IMR-90 (cell line): ENCODE measurements at regions not wholly inside any gene's neighbourhood (a gene's known extent, or its start where the extent isn't known, plus 50 kb on each side); places are given as distances from the start of the nearest gene placed in this dataset.

Source experiments
- ATAC-seq: fragments of 200-7000 bp; cut with Tn5 transposase; 2 replicates; pipeline ENCODE4 v1.9.1; 2020; ENCODE audit warnings: low read depth, mild to moderate bottlenecking, moderate library complexity
- BruUV-seq: library from RNA; stranded (reverse); fragments of 400-500 nt; replicated peaks from 2 replicates; lab custom pipeline; 2021; lab: Mats Ljungman, UMichigan
- CTCF ChIA-PET: fragments of 300-600 bp; formaldehyde crosslinking; extraction: SDS; loops from one replicate; lab custom pipeline; 2021; ENCODE audit warnings: antibody characterized with exemption; lab: Yijun Ruan, JAX
- POLR2A ChIA-PET: fragments of 300-600 bp; sonication (Branson Sonifier 250); formaldehyde crosslinking; loops from one replicate; lab custom pipeline; 2022; ENCODE audit warnings: antibody characterized with exemption; ENCODE audit not compliant: unreplicated experiment; lab: Charles Lee
- DNase-seq: peaks from one replicate; pipeline ENCODE4 v3.0.0; 2013
- H2AFZ ChIP-seq: replicated peaks from 2 replicates; pipeline ENCODE3; 2013; ENCODE audit warnings: low read length, mild to moderate bottlenecking; ENCODE audit not compliant: poor library complexity
- H2AK5ac ChIP-seq: 2 replicates; pipeline ENCODE4 v1.6.1; 2013; ENCODE audit warnings: low read depth, low read length, inconsistent platforms
- H2AK9ac ChIP-seq: replicated peaks from 2 replicates; pipeline ENCODE3; 2013; ENCODE audit warnings: mild to moderate bottlenecking, low read depth, low read length, moderate library complexity; ENCODE audit not compliant: poor library complexity
- H2BK120ac ChIP-seq: 2 replicates; pipeline ENCODE4 v1.6.1; 2013; ENCODE audit warnings: low read depth, low read length, inconsistent platforms
- H2BK15ac ChIP-seq: 3 replicates; pipeline ENCODE4 v1.6.1; 2013; ENCODE audit warnings: low read depth, low read length, inconsistent platforms
- H2BK20ac ChIP-seq: 2 replicates; pipeline ENCODE4 v1.6.1; 2013; ENCODE audit warnings: low read depth, mild to moderate bottlenecking, inconsistent platforms, low read length, moderate library complexity
- H2BK5ac ChIP-seq: 2 replicates; pipeline ENCODE4 v1.6.1; 2013; ENCODE audit warnings: mild to moderate bottlenecking, low read depth, low read length, inconsistent platforms; ENCODE audit not compliant: poor library complexity, severe bottlenecking
- H3K14ac ChIP-seq: replicated peaks from 2 replicates; pipeline ENCODE4 v1.6.1; 2013; ENCODE audit warnings: low read depth, low read length, inconsistent platforms
- H3K18ac ChIP-seq: 2 replicates; pipeline ENCODE4 v1.6.1; 2013; ENCODE audit warnings: low read depth, low read length, control low read depth
- H3K23ac ChIP-seq: 2 replicates; pipeline ENCODE4 v1.6.1; 2013; ENCODE audit warnings: low read depth, low read length, inconsistent platforms
- H3K27ac ChIP-seq: 2 replicates; pipeline ENCODE4 v1.5.1; 2013; ENCODE audit warnings: mild to moderate bottlenecking, control low read depth, low read length; ENCODE audit not compliant: insufficient read depth
- H3K27me3 ChIP-seq: 2 replicates; pipeline ENCODE4 v1.6.1; 2013; ENCODE audit warnings: low read length; ENCODE audit not compliant: control insufficient read depth, insufficient read depth
- H3K36me3 ChIP-seq: 2 replicates; pipeline ENCODE4 v1.6.1; 2013; ENCODE audit warnings: low read length, mixed read lengths; ENCODE audit not compliant: control insufficient read depth, insufficient read depth
- H3K4ac ChIP-seq: 2 replicates; pipeline ENCODE4 v1.6.1; 2013; ENCODE audit warnings: low read depth, low read length, inconsistent platforms
- H3K4me1 ChIP-seq: 2 replicates; pipeline ENCODE4 v1.6.1; 2013; ENCODE audit warnings: low read length, mixed read lengths; ENCODE audit not compliant: control insufficient read depth, insufficient read depth
- H3K4me2 ChIP-seq: 2 replicates; pipeline ENCODE4 v1.6.1; 2013; ENCODE audit warnings: low read depth, mild to moderate bottlenecking, control low read depth, low read length, moderate library complexity
- H3K4me3 ChIP-seq: 2 replicates; pipeline ENCODE4 v1.5.1; 2013; ENCODE audit warnings: low read depth, mild to moderate bottlenecking, control low read depth, low read length, moderate library complexity; ENCODE audit not compliant: insufficient read depth
- H3K56ac ChIP-seq: 2 replicates; pipeline ENCODE4 v1.6.1; 2013; ENCODE audit warnings: low read length, inconsistent platforms; ENCODE audit not compliant: insufficient read depth; ENCODE audit errors: extremely low read depth
- H3K79me1 ChIP-seq, 2 experiments: 2 replicates each; pipeline ENCODE4 v1.6.1; 2013; ENCODE audit warnings: low read length in 2 of 2, inconsistent platforms in 1 of 2, low read depth in 1 of 2
- H3K9ac ChIP-seq: 2 replicates; pipeline ENCODE4 v1.6.1; 2013; ENCODE audit warnings: low read depth, low read length, control low read depth
- H3K9me1 ChIP-seq: 2 replicates; pipeline ENCODE4 v1.6.1; 2013; ENCODE audit warnings: low read length, inconsistent platforms; ENCODE audit not compliant: insufficient read depth
- H3K9me3 ChIP-seq: 2 replicates; pipeline ENCODE4 v1.6.1; 2013; ENCODE audit warnings: low read length; ENCODE audit not compliant: control insufficient read depth, insufficient read depth
- H4K20me1 ChIP-seq: 2 replicates; pipeline ENCODE4 v1.6.1; 2013; ENCODE audit warnings: low read length, inconsistent platforms; ENCODE audit not compliant: insufficient read depth
- H4K5ac ChIP-seq: 2 replicates; pipeline ENCODE4 v1.6.1; 2013; ENCODE audit warnings: mild to moderate bottlenecking, low read depth, low read length, control low read depth
- H4K8ac ChIP-seq, 2 experiments: 2 replicates each; pipeline ENCODE4 v1.6.1; 2013; ENCODE audit warnings: low read depth in 2 of 2, low read length in 2 of 2, control low read depth in 1 of 2, inconsistent platforms in 1 of 2
- H4K91ac ChIP-seq: 2 replicates; pipeline ENCODE4 v1.6.1; 2013; ENCODE audit warnings: low read depth, low read length, inconsistent platforms; ENCODE audit not compliant: insufficient read depth
- CHD1 ChIP-seq: IDR thresholded peaks from 2 replicates; pipeline ENCODE4 v1.6.1; 2012; ENCODE audit warnings: low read depth, low read length, improper control_type of control experiment
- FOS ChIP-seq: fragments of 150-350 bp; IDR thresholded peaks from 2 replicates; pipeline ENCODE4 v1.6.1; 2016; ENCODE audit warnings: low read depth, low read length
- MAFK ChIP-seq: IDR thresholded peaks from 2 replicates; pipeline ENCODE4 v1.6.1; 2012; ENCODE audit warnings: low read depth, low read length, improper control_type of control experiment
- NFE2L2 ChIP-seq: fragments of 150-350 bp; IDR thresholded peaks from 2 replicates; pipeline ENCODE4 v1.6.1; 2016; ENCODE audit warnings: low read depth, mild to moderate bottlenecking, low read length
- POLR2A ChIP-seq: IDR thresholded peaks from 2 replicates; pipeline ENCODE4 v1.6.1; 2012; ENCODE audit warnings: mild to moderate bottlenecking, low read depth, low read length
- RAD21 ChIP-seq: IDR thresholded peaks from 2 replicates; pipeline ENCODE4 v1.6.1; 2012; ENCODE audit warnings: low read length, improper control_type of control experiment
- WGBS, 2 experiments: methylation state at CpG; one replicate each; pipeline versions ENCODE4 v1.1.5 to v1.1.7; 2013; ENCODE audit warnings: missing lambda C conversion rate in 2 of 2; ENCODE audit not compliant: insufficient read length in 1 of 2; ENCODE audit errors: extremely low coverage in 2 of 2; 5-methylcytosine and 5-hydroxymethylcytosine counted together
- dilution Hi-C: fragments of 300-500 bp; cut with HindIII; formaldehyde crosslinking; loops from one replicate; pipeline ENCODE4 v1.14.3; 2018; ENCODE audit warnings: low sequenced_read_pairs; ENCODE audit not compliant: unreplicated experiment
- in situ Hi-C: fragments of 300-500 bp; cut with MboI; formaldehyde crosslinking; loops from 3 replicates; pipeline ENCODE4 v1.14.3; 2019; ENCODE audit warnings: low sequenced_read_pairs, inconsistent platforms, mixed read lengths
- intact Hi-C: fragments of 100-400 bp; cut with micrococcal nuclease; formaldehyde crosslinking; loops from 2 replicates; pipeline ENCODE4 v1.10.0; 2022
- TF ChIP-seq, protein P1 (sequence below): fragments of 150-350 bp; IDR thresholded peaks from 2 replicates; pipeline ENCODE4 v1.6.1; 2016; ENCODE audit warnings: low read depth, mild to moderate bottlenecking, low read length, moderate library complexity, borderline replicate concordance

- no peak overlapping the region for H2BK5ac ChIP-seq
- intact Hi-C loops, result no loop called here
Observed at GRCh38 chr12:114894076-114894475, 210.1 kb upstream of the TBX3 start.

More at GRCh38 chr12:114894076-114894475, 210.1 kb upstream of the TBX3 start:
- WGBS, 2 experiments, result no CpG with 5 or more reads among the region's 3 CpGs
- Histone ChIP-seq H3K18ac (no peak overlapping the region), H3K4me2 (no peak overlapping the region), H2BK15ac (no peak overlapping the region), H3K27me3 (no peaks in the 10 kb centered on the region), H2BK120ac (no peak overlapping the region), H3K4me3 (no peak overlapping the region), H3K9me3 (no peaks in the 10 kb centered on the region), H3K56ac (no peak overlapping the region), H2AFZ (no peak overlapping the region), H3K23ac (no peak overlapping the region), H4K5ac (no peak overlapping the region), H4K91ac (no peak overlapping the region), H3K14ac (no peak overlapping the region), H4K20me1 (no peaks in the 10 kb centered on the region), H3K27ac (no peak overlapping the region), H2BK20ac (no peak overlapping the region; the same call in 1 of the 2 replicates), H3K4me1 (peaks cover 3% of the 10 kb centered on the region; the same call in 1 of the 2 replicates), H3K79me1 (no peaks in the 10 kb centered on the region), H3K9ac (no peak overlapping the region), H2AK9ac (no peak overlapping the region), H4K8ac (no peak overlapping the region), H3K9me1 (peaks cover 11% of the 10 kb centered on the region), H3K36me3 (no peaks in the 10 kb centered on the region), H2AK5ac (no peak overlapping the region), H3K4ac (no peak overlapping the region)
- no peak for ATAC-seq
- CTCF ChIA-PET, result interaction anchor here (0.5 to 0.7 kb wide), 2 partner anchors 42 to 1797 kb away, joined by 3 read pairs; no protein-coding TSS in a partner anchor
- in situ Hi-C loops (no loop called here), dilution Hi-C loops (no loop called here)
- no TSS peak for BruUV-seq
- POLR2A ChIA-PET, result no interaction called here
- TF ChIP-seq RAD21 (no peak), POLR2A (no peak), MAFK (no peak), FOS (no peak), CHD1 (no peak), NFE2L2 (no peak)
- TF ChIP-seq, protein P1, sequence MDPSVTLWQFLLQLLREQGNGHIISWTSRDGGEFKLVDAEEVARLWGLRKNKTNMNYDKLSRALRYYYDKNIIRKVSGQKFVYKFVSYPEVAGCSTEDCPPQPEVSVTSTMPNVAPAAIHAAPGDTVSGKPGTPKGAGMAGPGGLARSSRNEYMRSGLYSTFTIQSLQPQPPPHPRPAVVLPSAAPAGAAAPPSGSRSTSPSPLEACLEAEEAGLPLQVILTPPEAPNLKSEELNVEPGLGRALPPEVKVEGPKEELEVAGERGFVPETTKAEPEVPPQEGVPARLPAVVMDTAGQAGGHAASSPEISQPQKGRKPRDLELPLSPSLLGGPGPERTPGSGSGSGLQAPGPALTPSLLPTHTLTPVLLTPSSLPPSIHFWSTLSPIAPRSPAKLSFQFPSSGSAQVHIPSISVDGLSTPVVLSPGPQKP, result no peak
- no peak for DNase-seq
